ENCODE measurements at regions not wholly inside any gene's neighbourhood (a gene's known extent, or its start where the extent isn't known, plus 50 kb on each side); places are given as distances from the start of the nearest gene placed in this dataset.

GRCh38 chr4:126558596-126558995 lies 1074.2 kb upstream of the INTU start:
- H3K9me3 Mint-ChIP-seq (ENCODE audit: unreplicated experiment): no peaks in the 10 kb centered on the region

GRCh38 chr4:126559961-126560360 lies 1072.8 kb upstream of the INTU start:
- H3K4me1 Mint-ChIP-seq (ENCODE audit: unreplicated experiment): no peaks in the 10 kb centered on the region
- H3K36me3 Mint-ChIP-seq (ENCODE audit: low read depth, unreplicated experiment): peaks cover 3% of the 10 kb centered on the region
- TF ChIP-seq CTCF (IDR thresholded peaks at IDR 0.05; ENCODE audit: unreplicated experiment): no peak
- H3K27me3 Mint-ChIP-seq (ENCODE audit: unreplicated experiment): no peaks in the 10 kb centered on the region
- no peak overlapping the region for H3K27ac Mint-ChIP-seq (ENCODE audit: unreplicated experiment)
- no peaks in the 10 kb centered on the region for H3K9me3 Mint-ChIP-seq (ENCODE audit: unreplicated experiment)
- DNase-seq (ENCODE audit: low spot score): no peak
- H3K4me3 Mint-ChIP-seq (ENCODE audit: unreplicated experiment): no peak overlapping the region

More at GRCh38 chr4:126558596-126558995, 1074.2 kb upstream of the INTU start:
- TF ChIP-seq CTCF (IDR thresholded peaks at IDR 0.05; ENCODE audit: unreplicated experiment): no peak
- Mint-ChIP-seq H3K27me3 (ENCODE audit: unreplicated experiment) (no peaks in the 10 kb centered on the region), H3K27ac (ENCODE audit: unreplicated experiment) (no peak overlapping the region), H3K4me3 (ENCODE audit: unreplicated experiment) (no peak overlapping the region), H3K4me1 (ENCODE audit: unreplicated experiment) (no peaks in the 10 kb centered on the region), H3K36me3 (ENCODE audit: low read depth, unreplicated experiment) (peaks cover 3% of the 10 kb centered on the region)
- DNase-seq (ENCODE audit: low spot score): no peak

- Mint-ChIP-seq H3K27me3 (ENCODE audit: unreplicated experiment) (no peaks in the 10 kb centered on the region), H3K36me3 (ENCODE audit: low read depth, unreplicated experiment) (peaks cover 3% of the 10 kb centered on the region), H3K27ac (ENCODE audit: unreplicated experiment) (no peak overlapping the region), H3K4me1 (ENCODE audit: unreplicated experiment) (no peaks in the 10 kb centered on the region), H3K9me3 (ENCODE audit: unreplicated experiment) (no peaks in the 10 kb centered on the region), H3K4me3 (ENCODE audit: unreplicated experiment) (no peak overlapping the region)
- no peak for TF ChIP-seq CTCF (IDR thresholded peaks at IDR 0.05; ENCODE audit: unreplicated experiment)
- DNase-seq (ENCODE audit: low spot score): no peak
Measured at GRCh38 chr4:126560794-126561193, 1072.0 kb upstream of the INTU start.

- no peak for TF ChIP-seq CTCF (IDR thresholded peaks at IDR 0.05; ENCODE audit: unreplicated experiment)
- Mint-ChIP-seq H3K9me3 (ENCODE audit: unreplicated experiment) (no peaks in the 10 kb centered on the region), H3K36me3 (ENCODE audit: low read depth, unreplicated experiment) (no peaks in the 10 kb centered on the region), H3K27me3 (ENCODE audit: unreplicated experiment) (no peaks in the 10 kb centered on the region), H3K4me3 (ENCODE audit: unreplicated experiment) (no peak overlapping the region), H3K27ac (ENCODE audit: unreplicated experiment) (no peak overlapping the region), H3K4me1 (ENCODE audit: unreplicated experiment) (no peaks in the 10 kb centered on the region)
- no peak for DNase-seq (ENCODE audit: low spot score)
Measured at GRCh38 chr4:126563389-126563788, 1069.4 kb upstream of the INTU start.

GRCh38 chr4:126564283-126564854 lies 1068.4 kb upstream of the INTU start:
- Mint-ChIP-seq H3K27me3 (ENCODE audit: unreplicated experiment) (no peaks in the 10 kb centered on the region), H3K9me3 (ENCODE audit: unreplicated experiment) (no peaks in the 10 kb centered on the region), H3K4me3 (ENCODE audit: unreplicated experiment) (no peak overlapping the region), H3K36me3 (ENCODE audit: low read depth, unreplicated experiment) (no peaks in the 10 kb centered on the region), H3K4me1 (ENCODE audit: unreplicated experiment) (no peaks in the 10 kb centered on the region), H3K27ac (ENCODE audit: unreplicated experiment) (no peak overlapping the region)
- no peak for DNase-seq (ENCODE audit: low spot score)
- no peak for TF ChIP-seq CTCF (IDR thresholded peaks at IDR 0.05; ENCODE audit: unreplicated experiment)
